Neural cell (in vitro differentiated cells): ENCODE measurements at regions not wholly inside any gene's neighbourhood (a gene's known extent, or its start where the extent isn't known, plus 50 kb on each side); places are given as distances from the start of the nearest gene placed in this dataset.

Experiments used
- H2AFZ ChIP-seq: fragments of 200-600, 300-800 bp; sonication (generic), shearing (Covaris generic); 2 replicates; pipeline ENCODE4 v1.6.0; 2014; ENCODE audit warnings: low read depth, mild to moderate bottlenecking, antibody characterized with exemption, low read length, moderate library complexity
- H3F3A ChIP-seq: fragments of 200-600 bp; shearing (Covaris generic); 2 replicates; pipeline ENCODE4 v1.6.1; 2016; ENCODE audit warnings: mild to moderate bottlenecking, moderate library complexity, mixed read lengths, antibody characterized with exemption, low read length; ENCODE audit not compliant: insufficient read depth, poor library complexity, severe bottlenecking
- H3K27ac ChIP-seq: fragments of 200-600, 300-800 bp; sonication (generic), shearing (Covaris generic); 2 replicates; pipeline ENCODE4 v1.5.1; 2014; ENCODE audit warnings: mild to moderate bottlenecking, low read length, moderate library complexity
- H3K27me3 ChIP-seq: fragments of 300-800, 200-600 bp; sonication (generic), shearing (Covaris generic); 2 replicates; pipeline ENCODE4 v1.6.0; 2014; ENCODE audit warnings: mild to moderate bottlenecking, low read depth, low read length, moderate library complexity; ENCODE audit not compliant: insufficient read depth
- H3K36me3 ChIP-seq: fragments of 300-800, 200-600 bp; sonication (generic), shearing (Covaris generic); 2 replicates; pipeline ENCODE4 v1.5.1; 2014; ENCODE audit warnings: mild to moderate bottlenecking, antibody characterized with exemption, low read length, moderate library complexity; ENCODE audit not compliant: insufficient read depth
- H3K4me2 ChIP-seq: fragments of 300-800, 200-600 bp; sonication (generic), shearing (Covaris generic); 2 replicates; pipeline ENCODE4 v1.6.0; 2014; ENCODE audit warnings: mild to moderate bottlenecking, low read length
- H3K4me3 ChIP-seq: fragments of 300-800, 200-600 bp; sonication (generic), shearing (Covaris generic); 2 replicates; pipeline ENCODE4 v1.5.1; 2014; ENCODE audit warnings: mild to moderate bottlenecking, low read length, moderate library complexity
- H3K79me2 ChIP-seq: fragments of 200-600 bp; shearing (Covaris generic); replicated peaks from 2 replicates; pipeline ENCODE4 v1.6.0; 2014; ENCODE audit warnings: mild to moderate bottlenecking, low read length, moderate library complexity; ENCODE audit not compliant: insufficient read depth
- H3K9ac ChIP-seq: fragments of 300-800, 200-600 bp; sonication (generic), shearing (Covaris generic); 2 replicates; pipeline ENCODE4 v1.6.1; 2016; ENCODE audit warnings: mild to moderate bottlenecking, low read length, mixed read lengths
- H3K9me2 ChIP-seq: fragments of 200-600 bp; shearing (Covaris generic); 2 replicates; pipeline ENCODE4 v1.6.1; 2016; ENCODE audit warnings: mild to moderate bottlenecking, low read length, mixed read lengths; ENCODE audit not compliant: insufficient read depth
- H3K9me3 ChIP-seq: fragments of 200-600, 300-800 bp; sonication (generic), shearing (Covaris generic); 2 replicates; pipeline ENCODE4 v1.6.1; 2016; ENCODE audit warnings: mild to moderate bottlenecking, mixed run types, low read length, moderate library complexity, mixed read lengths
- H4K20me1 ChIP-seq: fragments of 200-600 bp; shearing (Covaris generic); 2 replicates; pipeline ENCODE4 v1.6.1; 2016; ENCODE audit warnings: mild to moderate bottlenecking, mixed run types; ENCODE audit not compliant: insufficient read depth
- CTCF ChIP-seq: fragments of 450-650 bp; IDR thresholded peaks from 2 replicates; pipeline ENCODE4 v1.5.1; 2014; ENCODE audit warnings: antibody characterized with exemption, mild to moderate bottlenecking, moderate library complexity; ENCODE audit not compliant: poor library complexity, severe bottlenecking
- EP300 ChIP-seq: fragments of 450-650 bp; conservative IDR thresholded peaks from 2 replicates; pipeline ENCODE4 v1.6.1; 2014; ENCODE audit warnings: antibody characterized with exemption, mild to moderate bottlenecking, moderate library complexity; ENCODE audit not compliant: poor library complexity, severe bottlenecking
- EZH2 ChIP-seq: fragments of 200-600, 300-800 bp; shearing (Covaris generic), sonication (generic); IDR thresholded peaks from 2 replicates; pipeline ENCODE4 v1.6.1; 2014; ENCODE audit warnings: antibody characterized with exemption, low read length, borderline replicate concordance, mild to moderate bottlenecking; ENCODE audit not compliant: insufficient read depth, poor library complexity, severe bottlenecking
- MXI1 ChIP-seq: fragments of 450-650 bp; conservative IDR thresholded peaks from 2 replicates; pipeline ENCODE4 v1.6.1; 2014; ENCODE audit warnings: antibody characterized with exemption, mild to moderate bottlenecking; ENCODE audit not compliant: poor library complexity, severe bottlenecking
- POLR2AphosphoS5 ChIP-seq: IDR thresholded peaks from 2 replicates; pipeline ENCODE4 v1.6.1; 2012
- RAD21 ChIP-seq: fragments of 450-650 bp; conservative IDR thresholded peaks from 2 replicates; pipeline ENCODE4 v1.6.1; 2014; ENCODE audit warnings: antibody characterized with exemption, mild to moderate bottlenecking, moderate library complexity
- REST ChIP-seq: IDR thresholded peaks from 2 replicates; pipeline ENCODE4 v1.6.1; 2012; ENCODE audit warnings: borderline replicate concordance
- SMC3 ChIP-seq: fragments of 450-650 bp; conservative IDR thresholded peaks from 2 replicates; pipeline ENCODE4 v1.6.1; 2014; ENCODE audit warnings: antibody characterized with exemption, mild to moderate bottlenecking, moderate library complexity; ENCODE audit not compliant: poor library complexity
- TAF1 ChIP-seq: IDR thresholded peaks from 2 replicates; pipeline ENCODE4 v1.6.1; 2012; ENCODE audit warnings: low read depth

- Histone ChIP-seq H3K4me2 (no peak overlapping the region), H3K9me2 (no peaks in the 10 kb centered on the region), H3K36me3 (no peaks in the 10 kb centered on the region), H3K9me3 (no peaks in the 10 kb centered on the region), H3K9ac (no peak overlapping the region), H3K27ac (no peak overlapping the region), H3K4me3 (no peak overlapping the region), H3F3A (no peaks in the 10 kb centered on the region), H3K27me3 (no peaks in the 10 kb centered on the region), H4K20me1 (no peaks in the 10 kb centered on the region), H3K79me2 (no peaks in the 10 kb centered on the region), H2AFZ (no peak overlapping the region)
- TF ChIP-seq EP300 = no peak
- no peak for TF ChIP-seq POLR2AphosphoS5
- TF ChIP-seq CTCF = no peak
These were observed 62.8 kb upstream of the C5orf58 start for GRCh38 chr5:170169996-170170395.

- H3K79me2 ChIP-seq = no peaks in the 10 kb centered on the region
- no peaks in the 10 kb centered on the region for H3K27me3 ChIP-seq
- H3K9me3 ChIP-seq = no peaks in the 10 kb centered on the region
- no peaks in the 10 kb centered on the region for H4K20me1 ChIP-seq
- H3K36me3 ChIP-seq = no peaks in the 10 kb centered on the region
- no peak overlapping the region for H3K27ac ChIP-seq
- H3K9me2 ChIP-seq = no peaks in the 10 kb centered on the region
- H3F3A ChIP-seq = no peaks in the 10 kb centered on the region
- H3K4me2 ChIP-seq = no peak overlapping the region
- no peak overlapping the region for H3K9ac ChIP-seq
- no peak overlapping the region for H2AFZ ChIP-seq
- no peak for TF ChIP-seq EZH2
- no peak for TF ChIP-seq EP300
- no peak for TF ChIP-seq CTCF
- no peak for TF ChIP-seq MXI1
- no peak for TF ChIP-seq TAF1
- TF ChIP-seq POLR2AphosphoS5 = no peak
- TF ChIP-seq SMC3 = no peak
- no peak for TF ChIP-seq REST
- TF ChIP-seq RAD21 = no peak
- no peak overlapping the region for H3K4me3 ChIP-seq
These were observed 61.0 kb upstream of the C5orf58 start for GRCh38 chr5:170171811-170172210.
